RPMI7951 (cell line): ENCODE measurements at regions not wholly inside any gene's neighbourhood (a gene's known extent, or its start where the extent isn't known, plus 50 kb on each side); places are given as distances from the start of the nearest gene placed in this dataset.
"Not testable (repeated sequence)": the region's sequence is repeated elsewhere in the genome, so short reads cannot be mapped to it uniquely, and the experiment has no call there.

ENCODE experiments used
- DNase-seq: peaks from one replicate; pipeline ENCODE4 v3.0.0-alpha.2; 2012; ENCODE audit warnings: low read depth

DNA sequence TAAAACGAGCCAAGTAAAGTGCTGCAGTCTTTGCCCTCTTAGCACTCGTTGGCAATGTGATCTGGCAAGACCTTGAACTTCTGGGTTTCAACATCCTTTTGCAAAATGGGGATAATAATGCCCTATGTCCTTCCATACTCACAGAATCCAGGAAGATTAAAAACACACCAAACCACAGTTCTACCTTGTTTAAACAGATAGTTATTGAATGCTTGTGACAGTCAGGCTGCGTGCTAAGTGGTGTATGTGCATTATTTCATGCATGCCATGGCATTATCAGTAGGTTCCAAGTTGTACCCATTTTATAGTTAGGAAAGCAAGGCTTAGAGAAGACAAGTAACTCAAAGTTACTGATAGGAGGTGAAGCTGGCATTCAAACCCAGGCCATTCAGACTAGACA is 308.6 kb upstream of the PROX1 start:
- no peak for DNase-seq

DNA sequence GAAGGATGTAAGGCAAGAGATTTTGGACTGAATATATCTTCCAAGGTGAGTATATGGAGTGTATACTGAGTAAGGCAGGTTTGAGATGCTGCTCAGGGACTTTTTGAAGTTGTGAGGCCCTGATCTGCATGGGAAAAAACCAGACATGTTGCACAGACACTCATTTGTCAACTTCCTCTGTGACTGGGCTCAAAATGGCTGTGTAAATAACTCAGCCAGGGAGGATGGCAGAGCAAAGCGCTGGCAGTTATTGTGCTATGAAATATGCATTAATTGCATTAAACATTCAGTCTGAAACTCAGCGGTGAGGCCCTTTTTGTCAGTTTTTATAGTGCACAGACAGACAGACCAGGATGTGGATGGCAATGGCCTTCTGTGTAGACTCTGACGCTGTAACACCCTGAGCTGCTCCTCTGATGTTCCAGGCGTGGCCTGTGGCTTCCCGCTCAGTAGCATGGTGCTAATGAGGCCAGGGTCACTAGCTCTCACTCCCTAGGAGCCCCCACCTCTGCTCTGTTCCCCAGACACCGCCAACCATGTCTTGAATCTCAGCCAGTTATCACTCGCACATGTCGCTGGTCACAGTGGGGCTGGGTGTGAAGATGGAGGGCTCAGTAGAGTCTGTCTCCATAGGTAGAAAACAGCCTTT is 307.0 kb upstream of the PROX1 start:
- DNase-seq = no peak

DNA sequence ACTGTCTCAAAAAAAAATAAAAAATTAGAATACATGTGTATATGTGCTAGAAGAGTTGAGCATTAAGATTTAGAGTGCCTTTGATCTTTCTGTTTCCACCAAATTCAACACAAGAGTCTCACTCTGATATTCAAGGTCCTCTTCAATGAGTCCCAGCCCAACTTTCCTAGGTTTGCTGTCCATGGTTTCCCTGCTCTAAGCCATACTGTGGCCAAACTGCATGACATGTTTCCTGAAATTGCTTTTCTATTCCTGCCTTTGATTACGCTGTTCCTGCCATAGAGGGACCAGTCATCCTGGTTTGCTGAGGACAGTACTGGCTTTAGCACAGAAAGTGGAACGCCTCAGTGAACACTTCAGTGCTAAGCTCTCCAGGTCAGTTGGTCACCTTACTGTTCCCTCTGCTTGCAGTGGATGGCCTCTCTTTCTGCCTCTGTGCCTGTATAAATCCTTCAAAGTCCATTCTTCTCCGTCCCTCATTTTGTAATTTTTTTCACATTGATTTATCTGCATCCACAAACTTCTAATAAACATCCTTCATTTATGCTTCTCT is 305.9 kb upstream of the PROX1 start:
- DNase-seq = no peak

DNA sequence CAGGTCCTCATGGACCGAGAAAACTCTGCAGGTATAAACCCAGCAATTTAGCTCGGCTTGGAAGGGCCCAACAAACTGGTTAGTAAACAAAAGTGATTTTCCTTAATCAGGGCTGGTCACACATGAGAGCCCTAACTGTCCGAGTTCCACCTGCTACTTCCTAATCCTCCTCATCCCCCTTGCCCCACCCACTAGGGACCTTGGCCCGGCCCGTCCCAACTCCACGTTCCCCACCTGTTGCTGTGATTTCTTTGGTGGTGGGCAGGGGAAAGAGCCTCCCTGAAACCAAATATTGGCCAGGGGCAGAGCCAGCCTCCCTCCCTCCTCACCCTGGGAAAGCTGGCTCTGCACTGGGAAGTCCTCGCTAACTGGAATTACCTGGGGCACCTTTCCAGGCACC is 304.2 kb upstream of the PROX1 start:
- no peak for DNase-seq

DNA sequence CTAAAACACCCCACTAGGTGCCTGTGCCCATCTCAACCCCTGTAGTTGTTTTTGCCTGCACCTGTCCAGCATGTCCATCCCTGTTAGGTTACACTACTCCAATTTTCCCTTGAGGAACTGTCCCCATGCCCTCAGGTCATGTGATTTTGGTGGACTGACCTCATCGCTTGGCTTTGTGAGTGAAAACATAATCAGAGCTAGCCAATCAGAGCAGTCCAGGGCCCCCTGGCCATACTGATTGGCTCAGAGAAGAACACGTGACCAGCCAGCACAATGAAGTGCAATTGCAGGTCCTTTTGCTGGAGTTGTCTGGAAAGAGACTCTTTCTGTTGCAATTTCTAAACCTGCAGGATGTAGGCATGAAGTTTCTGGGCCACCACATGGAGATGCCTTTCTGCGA is 303.3 kb upstream of the PROX1 start:
- no peak for DNase-seq

DNA sequence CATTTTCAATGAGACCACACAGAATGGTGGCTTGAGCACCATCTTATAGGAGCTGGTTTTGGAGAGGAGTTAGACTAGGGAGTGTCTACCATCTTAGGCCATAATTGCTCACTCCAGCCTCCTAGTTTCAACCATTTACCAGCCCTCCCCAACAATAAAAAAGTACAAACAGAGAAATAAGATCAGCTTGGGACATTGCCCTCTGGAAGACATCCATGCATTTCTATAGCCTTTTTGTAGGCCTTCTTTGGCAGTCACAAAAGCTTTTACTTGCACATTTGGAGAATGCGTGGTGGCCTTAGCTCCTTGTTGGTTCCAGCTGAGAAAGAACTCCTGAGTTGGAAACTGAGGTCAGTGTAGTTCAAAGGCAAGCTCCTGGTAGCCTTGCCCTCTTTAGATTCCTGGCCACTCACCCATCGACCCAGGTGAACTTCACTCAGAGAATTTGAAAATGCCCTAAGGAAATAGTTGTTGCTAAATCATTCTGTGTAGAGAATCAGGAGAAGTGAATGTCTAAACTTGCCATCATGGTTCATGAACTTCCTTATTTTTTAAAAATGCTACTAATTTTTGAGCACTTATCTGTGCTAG is 301.7 kb upstream of the PROX1 start:
- DNase-seq = no peak

DNA sequence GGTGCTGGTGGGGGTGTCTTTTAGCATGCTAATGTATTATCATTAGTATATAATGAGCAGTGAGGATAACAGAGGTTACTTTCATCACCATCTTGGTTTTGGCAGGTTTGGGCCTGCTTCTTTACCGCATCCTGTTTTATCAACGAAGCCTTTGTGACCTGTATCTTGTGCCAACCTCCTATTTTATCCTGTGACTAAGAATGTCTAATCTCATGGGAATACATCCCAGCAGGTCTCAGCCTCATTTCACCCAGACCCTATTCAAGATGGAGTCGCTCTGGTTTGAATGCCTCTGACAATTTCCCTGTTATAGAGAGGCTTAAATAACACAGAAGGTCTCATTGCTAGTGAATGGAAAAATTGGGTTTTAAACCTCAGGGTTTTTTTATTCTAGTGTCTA is 300.8 kb upstream of the PROX1 start:
- DNase-seq = peak; percentile 36

DNA sequence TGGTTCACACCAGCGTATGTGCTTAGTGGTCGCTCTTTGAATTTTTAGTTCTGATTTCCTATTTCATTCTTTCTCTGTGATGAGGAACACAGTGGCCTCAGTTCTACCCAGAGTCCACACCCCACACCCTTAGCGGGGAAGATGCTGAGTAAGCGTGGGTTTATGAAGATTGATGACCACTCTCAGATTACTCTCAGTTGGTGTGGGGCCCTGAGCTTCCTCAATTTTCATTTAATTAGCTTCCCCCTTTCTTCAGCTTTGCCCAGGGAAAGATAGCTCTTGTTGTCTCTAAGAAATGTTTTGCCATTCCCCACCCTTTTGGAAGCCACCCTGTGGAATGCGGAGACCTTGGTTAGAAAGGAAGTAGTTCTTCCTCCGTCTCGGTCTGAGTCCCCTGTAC is 299.9 kb upstream of the PROX1 start:
- peak; percentile 2 for DNase-seq

DNA sequence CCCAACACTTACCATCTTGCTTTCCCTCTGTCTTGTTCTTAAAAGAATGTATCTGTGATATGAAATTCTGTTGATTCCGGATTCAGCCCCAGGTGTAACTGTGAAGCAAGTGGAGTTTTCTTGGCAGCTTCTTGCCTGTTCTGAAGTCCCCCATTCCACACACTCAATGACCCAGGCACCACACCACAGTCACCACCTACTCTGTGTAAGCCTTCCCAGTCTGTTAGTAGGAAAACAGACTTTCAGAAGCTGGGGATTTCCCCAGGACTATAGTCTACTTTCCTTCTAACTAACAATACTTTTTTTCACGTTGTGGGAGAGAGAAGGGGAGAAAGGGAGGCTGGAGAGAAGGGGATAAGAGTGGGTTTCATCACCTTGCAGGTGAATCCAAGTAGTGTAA is 299.1 kb upstream of the PROX1 start:
- DNase-seq = no peak

DNA sequence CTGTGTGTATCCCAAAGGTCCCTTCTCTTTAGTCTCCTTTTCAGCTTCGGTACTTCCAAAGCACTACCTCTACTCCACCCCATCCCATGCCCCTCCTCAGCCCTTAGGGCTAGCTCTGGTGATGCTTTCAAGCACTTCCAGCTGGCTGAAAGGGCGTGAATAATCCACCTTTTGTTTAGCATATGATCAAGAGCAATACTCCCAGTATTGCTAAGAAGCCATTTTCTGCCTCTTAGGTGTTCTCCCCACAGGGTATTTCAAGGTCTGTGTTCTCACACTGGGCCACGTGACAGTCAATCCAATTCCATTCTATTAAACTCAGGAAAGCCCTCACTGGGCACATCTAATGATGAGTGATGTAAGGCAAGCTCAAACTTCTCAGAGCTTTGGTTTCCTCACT is 298.5 kb upstream of the PROX1 start:
- DNase-seq = no peak

DNA sequence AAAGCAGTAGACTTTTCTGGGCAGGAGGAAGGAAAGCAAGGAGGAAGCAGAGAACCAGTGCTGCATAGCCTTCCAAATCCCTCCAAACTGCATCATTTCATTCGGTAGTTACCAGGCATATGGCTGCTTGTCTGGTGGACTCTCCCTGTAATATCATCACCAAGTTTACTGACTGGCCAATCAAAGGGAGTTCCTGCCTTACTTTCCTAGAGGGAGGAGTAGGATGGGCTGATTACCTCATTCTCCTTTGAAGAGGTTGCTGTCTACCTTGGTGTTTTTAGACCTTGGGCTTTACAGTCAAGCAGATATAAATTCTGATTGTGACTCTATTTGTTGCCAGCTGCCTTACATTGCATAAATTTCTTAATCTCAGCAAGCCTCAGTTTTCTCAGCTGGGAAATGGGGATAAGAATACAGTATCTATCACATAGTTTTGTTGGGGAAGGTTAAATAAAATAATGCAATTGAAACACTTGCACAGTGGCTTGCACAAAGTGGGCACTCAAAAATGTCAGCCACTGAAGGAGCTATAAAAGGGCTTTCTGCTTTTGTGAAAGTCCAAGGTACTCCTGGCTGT is 297.3 kb upstream of the PROX1 start:
- DNase-seq = no peak

DNA sequence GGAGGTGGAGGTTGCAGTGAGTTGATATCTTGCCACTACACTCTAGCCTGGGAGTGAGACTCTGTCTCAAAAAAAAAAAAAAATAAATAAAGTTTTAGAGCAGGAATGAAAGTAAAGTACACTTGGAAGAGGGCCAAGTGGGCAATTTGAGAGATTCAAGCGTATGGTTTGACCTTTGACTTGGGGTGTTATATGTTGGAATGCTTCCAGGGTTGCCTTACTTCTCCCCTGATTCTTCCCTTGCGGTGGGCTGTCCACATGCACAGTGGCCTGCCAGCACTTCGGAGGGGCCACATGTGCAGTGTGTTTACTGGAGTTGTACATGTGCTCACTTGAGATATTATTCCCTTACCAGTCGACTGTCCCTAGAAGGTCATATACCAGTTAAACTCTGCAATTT is 295.5 kb upstream of the PROX1 start:
- no peak for DNase-seq

DNA sequence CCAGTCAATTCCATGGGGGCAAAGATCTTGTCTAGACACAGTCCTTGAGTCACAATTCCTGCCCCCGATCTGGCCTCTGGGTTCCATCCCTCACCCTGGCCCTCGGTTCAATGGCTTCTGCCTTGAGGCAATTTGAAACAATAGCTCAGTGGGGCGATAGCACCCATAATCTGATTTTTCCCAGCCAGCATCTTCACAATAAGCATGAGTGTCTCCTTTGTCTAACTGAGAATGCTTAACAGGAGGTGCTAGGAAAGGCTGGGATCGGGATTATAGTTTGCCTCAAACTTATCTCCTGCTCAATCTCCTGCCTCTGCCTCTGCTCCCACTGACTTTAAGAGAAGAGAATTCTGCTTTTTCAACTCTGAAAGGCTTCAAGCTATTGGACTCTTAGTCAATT is 293.9 kb upstream of the PROX1 start:
- DNase-seq = no peak

DNA sequence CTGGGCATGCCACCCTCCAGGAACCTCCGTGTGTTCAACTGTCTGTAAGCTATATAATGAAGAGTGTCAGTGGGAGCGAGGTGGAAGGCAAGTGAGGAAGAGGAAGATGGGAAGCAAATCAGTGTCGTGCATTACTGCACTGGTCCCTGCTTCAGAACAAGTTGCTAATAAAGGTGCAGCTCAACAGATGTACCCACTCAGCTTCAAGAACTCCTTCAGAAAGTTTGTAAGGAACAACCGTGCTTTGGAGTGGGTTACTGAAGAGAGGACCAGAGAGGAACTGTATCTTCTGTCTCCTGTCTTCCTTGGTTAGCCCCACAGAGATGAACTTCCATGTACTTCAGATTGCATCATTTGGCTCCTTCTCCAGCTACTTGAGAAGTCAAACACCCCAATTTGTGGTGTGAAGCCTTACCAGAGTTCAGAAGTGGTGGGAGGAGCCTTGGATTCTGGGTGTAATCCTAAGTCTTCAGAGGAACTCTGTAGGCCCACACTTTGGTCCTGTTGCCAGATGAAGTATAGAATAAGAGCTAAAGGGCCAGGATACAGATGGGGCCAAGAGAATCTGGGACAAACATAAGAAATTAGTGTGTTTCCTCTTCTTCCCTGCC is 290.5 kb upstream of the PROX1 start:
- no peak for DNase-seq

DNA sequence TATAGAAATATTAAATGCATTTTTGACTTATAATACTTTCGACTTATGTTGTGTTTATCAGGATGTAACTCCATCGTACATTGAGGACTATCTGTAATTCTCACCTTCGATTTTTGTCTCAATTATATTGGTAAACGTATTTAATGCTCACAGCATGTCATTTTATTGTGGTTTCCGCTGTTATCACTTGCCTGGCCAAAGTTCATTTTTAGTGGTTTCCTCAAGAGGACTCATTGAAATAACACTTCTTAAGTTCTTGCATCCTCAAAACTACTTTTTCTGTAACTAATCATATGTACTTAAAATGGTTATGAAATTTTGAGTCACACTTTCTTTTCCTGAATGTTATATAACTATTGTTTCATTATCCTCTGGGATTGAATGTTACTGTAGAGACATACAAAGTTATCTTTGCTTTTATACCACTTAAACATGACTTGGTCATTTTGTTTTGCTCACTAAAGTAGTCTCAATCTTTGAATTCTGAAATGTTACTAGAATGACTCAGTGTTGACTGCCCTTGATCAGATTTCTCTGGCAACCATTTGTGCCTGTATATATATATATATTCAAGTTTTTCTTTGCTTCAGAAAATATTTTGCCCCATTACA is 289.6 kb upstream of the PROX1 start:
- no peak for DNase-seq

DNA sequence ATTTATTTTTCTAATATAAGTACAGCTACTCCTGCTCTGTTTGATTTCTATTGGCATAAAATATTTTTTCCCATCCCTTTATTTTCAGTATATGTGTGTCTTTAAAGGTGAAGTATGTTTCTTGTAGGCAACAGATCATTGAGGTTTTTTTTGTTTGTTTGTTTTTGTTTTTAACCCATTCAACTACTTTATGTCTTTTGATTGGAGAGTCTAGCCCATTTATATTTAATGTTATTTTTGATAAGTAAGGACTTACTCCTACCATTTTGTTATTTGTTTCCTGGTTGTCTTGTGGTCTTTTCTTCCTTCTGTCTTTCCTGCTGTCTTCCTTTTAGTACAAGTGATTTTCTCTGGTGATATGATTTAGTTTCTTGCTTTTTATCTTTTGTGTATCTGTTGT is 285.1 kb upstream of the PROX1 start:
- DNase-seq = no peak

DNA sequence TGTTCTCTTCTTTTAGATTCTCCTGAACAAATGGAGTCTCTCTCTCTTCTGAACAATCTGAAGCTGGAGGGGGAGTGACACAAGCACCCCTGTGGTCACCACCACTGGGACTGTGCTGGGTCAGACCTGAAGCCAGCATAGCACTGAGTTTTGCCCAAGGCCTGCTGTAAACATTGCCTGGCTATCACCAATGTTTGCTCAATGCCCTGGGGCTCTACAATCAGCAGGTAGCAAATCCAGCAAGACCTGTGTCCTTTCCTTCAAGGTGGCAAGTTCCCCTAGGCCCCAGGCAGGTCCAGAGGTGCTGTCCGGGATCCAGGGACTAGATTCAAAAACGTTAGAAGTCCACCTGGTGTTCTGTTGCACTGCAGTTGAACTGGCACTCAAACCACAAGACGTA is 282.8 kb upstream of the PROX1 start:
- no peak for DNase-seq

DNA sequence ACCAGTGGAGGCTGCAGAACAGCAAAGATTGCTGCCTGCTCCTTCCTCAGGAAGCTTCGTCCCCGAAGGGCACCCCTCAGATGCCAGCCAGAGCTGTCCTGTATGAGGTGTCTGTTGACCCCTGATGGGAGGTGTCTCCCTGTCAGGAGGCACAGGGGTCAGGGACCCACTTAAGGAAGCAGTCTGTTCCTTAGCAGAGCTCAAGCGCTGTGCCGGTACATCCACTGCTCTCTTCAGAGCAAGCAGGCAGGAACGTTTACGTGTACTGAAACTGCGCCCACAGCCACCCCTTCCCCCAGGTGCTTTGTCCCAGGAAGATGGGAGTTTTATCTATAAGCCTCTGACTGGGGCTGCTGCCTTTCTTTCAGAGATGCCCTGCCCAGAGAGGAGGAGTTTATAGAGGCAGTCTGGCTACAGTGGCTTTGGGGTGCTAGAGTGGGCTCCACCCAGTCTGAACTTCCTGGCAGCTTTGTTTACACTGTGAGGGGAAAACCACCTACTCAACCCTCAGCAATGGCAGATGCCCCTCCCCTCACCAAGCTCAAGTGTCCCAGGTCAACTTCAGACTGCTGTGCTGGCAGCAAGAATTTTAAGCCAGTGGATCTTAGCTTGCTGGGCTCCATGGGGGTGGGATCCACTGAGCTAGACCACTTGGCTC is 275.8 kb upstream of the PROX1 start:
- not testable (repeated sequence) for DNase-seq

DNA sequence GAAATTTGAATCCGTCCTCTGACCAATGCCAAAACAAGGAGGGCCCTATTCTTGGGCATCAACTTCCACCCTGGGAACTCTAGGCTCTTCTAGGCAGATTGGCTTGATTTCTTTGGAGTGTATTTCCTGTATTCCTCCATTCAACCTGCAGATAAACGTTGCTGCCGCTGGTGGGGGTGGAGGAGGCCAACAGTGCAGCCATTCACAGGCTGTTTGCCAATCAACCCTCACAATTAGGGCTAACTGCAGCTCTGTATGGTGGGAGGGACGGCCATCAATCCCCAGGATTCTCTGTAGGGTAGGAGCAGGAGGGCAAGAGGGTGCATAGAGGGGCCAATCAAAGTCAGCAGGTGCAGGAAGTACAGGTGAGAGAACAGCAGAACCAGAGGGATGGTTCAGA is 273.1 kb upstream of the PROX1 start:
- DNase-seq = no peak

DNA sequence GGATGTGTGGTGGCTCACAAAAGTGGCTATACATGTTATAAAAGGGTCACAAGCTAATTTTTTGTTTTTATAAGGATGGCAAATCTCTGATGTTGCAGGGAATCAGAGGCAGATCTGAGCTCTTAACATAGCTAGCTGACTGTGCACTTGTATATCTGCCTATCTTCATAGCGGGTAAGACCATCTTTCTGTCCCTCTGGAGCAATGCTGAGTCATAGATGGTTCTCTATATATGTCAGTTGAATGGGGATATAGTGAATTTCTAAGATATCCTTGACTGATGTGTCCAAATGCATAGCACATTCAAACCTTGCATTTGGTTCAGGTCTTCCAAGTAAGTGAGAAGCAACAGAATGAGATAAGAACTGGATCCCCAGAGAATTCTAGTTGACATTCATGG is 272.6 kb upstream of the PROX1 start:
- no peak for DNase-seq

DNA sequence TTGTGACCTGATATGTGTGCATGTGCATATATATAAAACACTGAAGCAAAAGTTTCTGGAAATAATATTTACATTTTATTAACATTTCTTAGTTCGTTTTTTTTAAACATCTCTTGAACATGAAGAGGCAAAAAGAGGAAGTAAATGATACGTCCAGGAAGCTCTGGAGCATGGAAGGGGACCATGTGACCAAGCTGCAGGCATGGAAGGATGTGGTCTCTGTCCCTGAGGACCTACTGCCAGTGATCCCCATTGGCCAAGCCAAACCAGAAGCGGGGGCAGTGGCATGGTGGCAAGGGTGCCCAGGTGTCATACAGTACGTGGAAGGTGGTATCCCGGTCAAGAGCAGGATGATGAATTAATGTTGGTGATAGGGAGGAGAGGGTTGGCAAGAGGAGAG is 268.3 kb upstream of the PROX1 start:
- no peak for DNase-seq

DNA sequence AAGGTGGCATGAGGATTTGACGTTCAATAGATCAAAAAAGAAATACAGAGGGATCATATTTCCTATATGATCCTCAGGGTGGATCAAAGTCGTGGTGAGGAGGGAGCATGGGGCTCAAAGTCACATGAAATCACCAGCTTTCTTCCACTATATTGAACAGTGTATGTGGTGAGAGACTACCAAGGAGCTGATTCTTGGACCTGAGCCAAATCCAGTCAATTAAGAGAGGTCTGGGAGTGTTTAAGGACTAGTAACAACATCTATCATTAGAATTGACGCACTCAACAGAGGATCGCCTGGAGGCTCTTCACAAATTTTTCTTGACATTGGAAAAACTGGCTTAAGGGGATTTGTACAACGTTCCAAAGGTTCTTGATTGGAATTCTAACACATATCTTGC is 267.7 kb upstream of the PROX1 start:
- no peak for DNase-seq
